DND-41 (cell line): ENCODE measurements at regions not wholly inside any gene's neighbourhood (a gene's known extent, or its start where the extent isn't known, plus 50 kb on each side); places are given as distances from the start of the nearest gene placed in this dataset.

Experiments used
- EZH2 ChIP-seq: IDR thresholded peaks from 3 replicates; pipeline ENCODE4 v1.6.1; 2012; ENCODE audit warnings: borderline replicate concordance, low read depth, mild to moderate bottlenecking, moderate library complexity, low read length, inconsistent platforms; ENCODE audit not compliant: severe bottlenecking
- TF ChIP-seq, protein P1 (sequence below): IDR thresholded peaks from 2 replicates; pipeline ENCODE4 v1.5.1; 2012; ENCODE audit warnings: borderline replicate concordance, low read length, moderate library complexity, mild to moderate bottlenecking; ENCODE audit not compliant: poor library complexity, severe bottlenecking; ENCODE audit errors: extremely low read depth

DNA sequence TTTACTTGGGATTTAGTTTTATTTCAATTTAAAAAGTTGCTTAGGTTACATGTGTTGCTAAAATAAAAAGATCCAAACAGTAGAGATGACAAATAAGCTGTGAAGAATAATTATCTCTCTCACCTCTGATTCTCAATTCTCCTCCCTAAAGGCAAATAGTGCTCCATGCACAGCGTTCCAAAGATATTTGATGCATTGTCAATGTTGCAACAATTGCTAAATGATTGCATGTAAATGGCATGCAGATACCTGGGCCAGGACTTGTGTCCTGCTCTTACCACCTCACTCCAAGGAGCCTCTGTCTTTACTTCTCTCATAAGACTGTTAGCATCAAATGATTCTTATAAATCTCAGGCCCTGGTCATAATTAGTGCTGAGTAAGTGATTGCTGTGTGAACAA is 217.7 kb downstream of the SEC23IP start:
- TF ChIP-seq, protein P1, sequence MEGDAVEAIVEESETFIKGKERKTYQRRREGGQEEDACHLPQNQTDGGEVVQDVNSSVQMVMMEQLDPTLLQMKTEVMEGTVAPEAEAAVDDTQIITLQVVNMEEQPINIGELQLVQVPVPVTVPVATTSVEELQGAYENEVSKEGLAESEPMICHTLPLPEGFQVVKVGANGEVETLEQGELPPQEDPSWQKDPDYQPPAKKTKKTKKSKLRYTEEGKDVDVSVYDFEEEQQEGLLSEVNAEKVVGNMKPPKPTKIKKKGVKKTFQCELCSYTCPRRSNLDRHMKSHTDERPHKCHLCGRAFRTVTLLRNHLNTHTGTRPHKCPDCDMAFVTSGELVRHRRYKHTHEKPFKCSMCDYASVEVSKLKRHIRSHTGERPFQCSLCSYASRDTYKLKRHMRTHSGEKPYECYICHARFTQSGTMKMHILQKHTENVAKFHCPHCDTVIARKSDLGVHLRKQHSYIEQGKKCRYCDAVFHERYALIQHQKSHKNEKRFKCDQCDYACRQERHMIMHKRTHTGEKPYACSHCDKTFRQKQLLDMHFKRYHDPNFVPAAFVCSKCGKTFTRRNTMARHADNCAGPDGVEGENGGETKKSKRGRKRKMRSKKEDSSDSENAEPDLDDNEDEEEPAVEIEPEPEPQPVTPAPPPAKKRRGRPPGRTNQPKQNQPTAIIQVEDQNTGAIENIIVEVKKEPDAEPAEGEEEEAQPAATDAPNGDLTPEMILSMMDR: no peak
- TF ChIP-seq EZH2: no peak
